AG04449 (cell line): ENCODE measurements at regions not wholly inside any gene's neighbourhood (a gene's known extent, or its start where the extent isn't known, plus 50 kb on each side); places are given as distances from the start of the nearest gene placed in this dataset.
"Not testable (repeated sequence)": the region's sequence is repeated elsewhere in the genome, so short reads cannot be mapped to it uniquely, and the experiment has no call there.

ENCODE experiments used
- CTCF ChIA-PET: fragments of 350-600 bp; formaldehyde crosslinking; extraction: SDS; loops from one replicate; lab custom pipeline; 2021; ENCODE audit warnings: antibody characterized with exemption; lab: Yijun Ruan, JAX
- POLR2A ChIA-PET: fragments of 400-600, 350-600 bp; formaldehyde crosslinking; extraction: SDS; loops from one replicate; lab custom pipeline; 2020; ENCODE audit warnings: antibody characterized with exemption, inconsistent platforms; lab: Yijun Ruan, JAX
- DNase-seq: peaks from one replicate; pipeline ENCODE4 v3.0.0-alpha.2; 2010; ENCODE audit warnings: low read depth, low spot score
- H3K4me3 ChIP-seq: 2 replicates; pipeline ENCODE4 v1.5.1; 2011; ENCODE audit warnings: low read depth, mild to moderate bottlenecking, control low read depth, low read length
- TF ChIP-seq, protein P1 (sequence below): IDR thresholded peaks from one replicate; pipeline ENCODE4 v1.5.1; 2011; ENCODE audit warnings: mild to moderate bottlenecking, moderate library complexity, low read length, control low read depth, inconsistent platforms; ENCODE audit not compliant: insufficient read depth; ENCODE audit errors: missing control alignments

DNA sequence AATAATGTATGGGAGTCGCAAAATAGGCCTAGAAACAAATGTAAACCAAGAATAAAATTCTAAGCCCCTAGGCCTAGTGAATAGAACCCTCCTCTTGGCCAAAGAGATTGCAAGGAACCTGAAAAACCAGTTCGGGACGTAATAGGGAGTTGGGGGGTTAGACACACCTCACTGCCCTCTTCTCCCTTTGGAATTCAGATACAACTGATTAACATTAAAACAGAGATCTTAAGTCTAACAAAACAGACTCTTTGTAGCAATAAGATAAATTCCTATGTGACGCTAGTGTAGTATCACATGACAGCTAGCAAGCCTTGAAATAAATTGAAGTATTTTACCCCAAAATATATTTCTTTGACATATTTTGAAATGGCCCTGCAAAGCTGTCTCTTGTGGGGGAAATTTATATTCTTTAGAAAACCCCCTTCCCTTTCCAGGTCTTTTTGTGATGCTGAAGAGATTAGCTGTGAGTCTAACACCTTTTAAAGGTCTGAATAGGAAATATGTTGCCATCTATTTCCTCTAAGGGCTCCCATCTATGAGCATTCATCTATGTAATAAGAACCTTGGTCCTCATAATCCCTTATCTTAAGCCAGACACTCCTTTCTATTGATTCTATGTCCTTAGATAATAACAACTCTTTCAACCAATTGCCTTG, 623.4 kb upstream of the NRG3 start:
- no peak for DNase-seq
- ChIA-PET POLR2A (no interaction called here), CTCF (no interaction called here)
- TF ChIP-seq, protein P1, sequence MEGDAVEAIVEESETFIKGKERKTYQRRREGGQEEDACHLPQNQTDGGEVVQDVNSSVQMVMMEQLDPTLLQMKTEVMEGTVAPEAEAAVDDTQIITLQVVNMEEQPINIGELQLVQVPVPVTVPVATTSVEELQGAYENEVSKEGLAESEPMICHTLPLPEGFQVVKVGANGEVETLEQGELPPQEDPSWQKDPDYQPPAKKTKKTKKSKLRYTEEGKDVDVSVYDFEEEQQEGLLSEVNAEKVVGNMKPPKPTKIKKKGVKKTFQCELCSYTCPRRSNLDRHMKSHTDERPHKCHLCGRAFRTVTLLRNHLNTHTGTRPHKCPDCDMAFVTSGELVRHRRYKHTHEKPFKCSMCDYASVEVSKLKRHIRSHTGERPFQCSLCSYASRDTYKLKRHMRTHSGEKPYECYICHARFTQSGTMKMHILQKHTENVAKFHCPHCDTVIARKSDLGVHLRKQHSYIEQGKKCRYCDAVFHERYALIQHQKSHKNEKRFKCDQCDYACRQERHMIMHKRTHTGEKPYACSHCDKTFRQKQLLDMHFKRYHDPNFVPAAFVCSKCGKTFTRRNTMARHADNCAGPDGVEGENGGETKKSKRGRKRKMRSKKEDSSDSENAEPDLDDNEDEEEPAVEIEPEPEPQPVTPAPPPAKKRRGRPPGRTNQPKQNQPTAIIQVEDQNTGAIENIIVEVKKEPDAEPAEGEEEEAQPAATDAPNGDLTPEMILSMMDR, result no peak
- H3K4me3 ChIP-seq, result no peak overlapping the region

- CTCF ChIA-PET, DNase-seq, H3K4me3 ChIP-seq, POLR2A ChIA-PET: not testable (repeated sequence)
Observed at GRCh38 chr10:81264991-81265390, 610.0 kb upstream of the NRG3 start.

- TF ChIP-seq, protein P1, result no peak
- no peak overlapping the region for H3K4me3 ChIP-seq
- POLR2A ChIA-PET, result no interaction called here
- DNase-seq, result no peak
- CTCF ChIA-PET, result no interaction called here
Observed at GRCh38 chr10:81270051-81270450, 604.9 kb upstream of the NRG3 start.

- ChIA-PET POLR2A (no interaction called here), CTCF (no interaction called here)
- no peak overlapping the region for H3K4me3 ChIP-seq
- DNase-seq, result no peak
- TF ChIP-seq, protein P1, result no peak
Observed at GRCh38 chr10:81280497-81281479, 594.2 kb upstream of the NRG3 start.

DNA sequence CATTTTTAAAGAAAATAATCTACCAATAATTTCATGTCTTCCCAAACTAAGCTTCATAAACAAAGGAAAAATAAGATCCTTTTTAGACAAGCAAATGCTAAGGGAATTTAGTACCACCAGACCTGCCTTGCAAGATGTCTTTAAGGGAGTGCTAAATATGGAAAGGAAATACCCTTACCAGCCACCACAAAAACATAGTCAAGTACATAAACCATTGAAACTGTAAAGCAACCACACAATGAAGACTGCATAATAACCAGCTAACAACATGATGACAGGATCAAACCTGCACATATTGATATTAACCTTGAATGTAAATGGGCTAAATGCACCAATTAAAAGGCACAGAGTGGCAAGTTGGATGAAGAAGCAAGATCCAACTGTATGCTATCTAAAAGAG, 586.5 kb upstream of the NRG3 start:
- ChIA-PET POLR2A (no interaction called here), CTCF (no interaction called here)
- TF ChIP-seq, protein P1, result no peak
- DNase-seq, result no peak
- no peak overlapping the region for H3K4me3 ChIP-seq

GRCh38 chr10:81297292-81297691, 577.7 kb upstream of the NRG3 start:
- CTCF ChIA-PET, result no interaction called here
- no peak for DNase-seq
- no peak overlapping the region for H3K4me3 ChIP-seq
- TF ChIP-seq, protein P1, result no peak
- POLR2A ChIA-PET, result no interaction called here
